Mucosa of descending colon (tissue), 3 donors: ENCODE measurements at regions not wholly inside any gene's neighbourhood (a gene's known extent, or its start where the extent isn't known, plus 50 kb on each side); places are given as distances from the start of the nearest gene placed in this dataset.

ENCODE experiments used
- ATAC-seq: fragments of 200-7000 bp; cut with Tn5 transposase; one replicate; pipeline ENCODE4 v1.9.1; 2020; ENCODE audit warnings: mild to moderate bottlenecking, moderate library complexity
- DNase-seq, 3 donors: peaks; one replicate each; pipeline ENCODE4 v3.0.0-alpha.2; 2020
- H3K36me3 ChIP-seq: fragments of 200-600 bp; one replicate; pipeline ENCODE4 v1.8.0; 2021; ENCODE audit warnings: low read depth, mild to moderate bottlenecking
- H3K4me1 ChIP-seq: fragments of 200-600 bp; one replicate; pipeline ENCODE4 v1.8.0; 2021; ENCODE audit warnings: low read depth, mild to moderate bottlenecking
- H3K4me3 ChIP-seq: fragments of 200-600 bp; one replicate; pipeline ENCODE4 v1.8.0; 2021; ENCODE audit warnings: mild to moderate bottlenecking
- H3K9me3 ChIP-seq: fragments of 200-600 bp; one replicate; pipeline ENCODE4 v1.8.0; 2021; ENCODE audit warnings: mild to moderate bottlenecking
- CTCF ChIP-seq: fragments of 200-600 bp; IDR thresholded peaks from one replicate; pipeline ENCODE4 v1.8.0; 2022; ENCODE audit warnings: antibody characterized with exemption, mild to moderate bottlenecking
- intact Hi-C, 2 donors: fragments of 100-400 bp; cut with DNase I in 1 of 2; cut with micrococcal nuclease in 1 of 2; formaldehyde crosslinking; loops; one replicate each; pipeline versions ENCODE4 v1.11.0 to v1.11.1; 2022; cut with DNase I, micrococcal nuclease
- donor health status: DM: no; HTN: no; CAD: no; lungs with moderate emphysema.
- donor health status: DM: no; HTN: no; CAD: no.
- donor health status: DM: no; HTN: yes; CAD: no.

GRCh38 chr2:128385365-128385764 lies 66.7 kb upstream of the HS6ST1 start:
- Histone ChIP-seq H3K36me3 (no peaks in the 10 kb centered on the region), H3K4me1 (no peaks in the 10 kb centered on the region), H3K4me3 (no peak overlapping the region), H3K9me3 (no peaks in the 10 kb centered on the region)
- no peak for ATAC-seq
- TF ChIP-seq CTCF, result no peak
- DNase-seq, result peak in 1 of 3 donors; percentile 10
- intact Hi-C loops, result no loop called here

- H3K4me3 ChIP-seq, result no peak overlapping the region
- no peaks in the 10 kb centered on the region for H3K36me3 ChIP-seq
- intact Hi-C loops, result no loop called here
- ATAC-seq, result no peak
- peak in 1 of 3 donors; percentile 29 for DNase-seq
- no peaks in the 10 kb centered on the region for H3K9me3 ChIP-seq
- no peaks in the 10 kb centered on the region for H3K4me1 ChIP-seq
- no peak for TF ChIP-seq CTCF
Observed at GRCh38 chr2:128386066-128386465, 67.4 kb upstream of the HS6ST1 start.

GRCh38 chr2:128388499-128388941 lies 69.9 kb upstream of the HS6ST1 start:
- intact Hi-C loops, result no loop called here
- H3K9me3 ChIP-seq, result no peaks in the 10 kb centered on the region
- H3K4me3 ChIP-seq, result no peak overlapping the region
- peak; percentile 22 for ATAC-seq
- TF ChIP-seq CTCF, result no peak
- no peaks in the 10 kb centered on the region for H3K4me1 ChIP-seq
- peak in 2 of 3 donors; percentile 2 to 16 for DNase-seq
- no peaks in the 10 kb centered on the region for H3K36me3 ChIP-seq

GRCh38 chr2:128389388-128390086 lies 70.9 kb upstream of the HS6ST1 start:
- intact Hi-C loops, result no loop called here
- TF ChIP-seq CTCF, result no peak
- ATAC-seq, result no peak

GRCh38 chr2:128390256-128390990 lies 71.8 kb upstream of the HS6ST1 start:
- no peaks in the 10 kb centered on the region for H3K9me3 ChIP-seq
- TF ChIP-seq CTCF, result no peak
- no peaks in the 10 kb centered on the region for H3K4me1 ChIP-seq
- DNase-seq (peak in 1 of 3 donors; percentile 23), ATAC-seq (no peak)
- intact Hi-C loops, result no loop called here
- H3K36me3 ChIP-seq, result no peaks in the 10 kb centered on the region
- H3K4me3 ChIP-seq, result no peak overlapping the region

More at GRCh38 chr2:128389388-128390086, 70.9 kb upstream of the HS6ST1 start:
- H3K4me1 ChIP-seq, result no peaks in the 10 kb centered on the region
- H3K4me3 ChIP-seq, result no peak overlapping the region
- DNase-seq, result peak in 2 of 3 donors; percentile 11 to 34
- no peaks in the 10 kb centered on the region for H3K9me3 ChIP-seq
- no peaks in the 10 kb centered on the region for H3K36me3 ChIP-seq
